Activated naive CD4-positive, alpha-beta T cell treated with anti-CD3 and anti-CD28 coated beads, Interleukin-2, amount 50 U/mL, for 16 hours (primary cell): ENCODE measurements at regions not wholly inside any gene's neighbourhood (a gene's known extent, or its start where the extent isn't known, plus 50 kb on each side); places are given as distances from the start of the nearest gene placed in this dataset.
A peak's percentile ranks its signal among the peaks of the same experiment; 100 is the strongest.
"Not testable (repeated sequence)": the region's sequence is repeated elsewhere in the genome, so short reads cannot be mapped to it uniquely, and the experiment has no call there.

Source experiments
- DNase-seq: peaks from one replicate; pipeline ENCODE4 v3.0.0-alpha.2; 2020

DNA sequence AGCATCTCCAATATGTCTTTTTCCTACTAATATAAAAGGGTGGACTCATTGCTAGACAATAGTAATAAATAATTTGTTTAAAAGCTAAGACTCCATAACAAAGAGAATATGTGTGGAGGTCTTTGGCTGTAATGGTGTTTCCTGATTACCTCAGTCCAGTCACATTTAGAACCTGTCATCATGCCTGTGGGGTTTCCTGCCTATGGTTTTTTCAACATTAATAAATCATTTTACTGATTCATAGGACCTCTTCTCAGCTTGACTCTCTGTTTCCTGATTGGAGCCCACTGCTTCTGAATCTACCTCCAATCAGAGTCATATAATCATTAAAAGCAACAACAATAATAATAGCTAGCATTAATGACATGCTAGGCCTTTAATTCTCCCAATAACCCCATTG, 52.4 kb upstream of the GNAI1 start:
- no peak for DNase-seq

DNA sequence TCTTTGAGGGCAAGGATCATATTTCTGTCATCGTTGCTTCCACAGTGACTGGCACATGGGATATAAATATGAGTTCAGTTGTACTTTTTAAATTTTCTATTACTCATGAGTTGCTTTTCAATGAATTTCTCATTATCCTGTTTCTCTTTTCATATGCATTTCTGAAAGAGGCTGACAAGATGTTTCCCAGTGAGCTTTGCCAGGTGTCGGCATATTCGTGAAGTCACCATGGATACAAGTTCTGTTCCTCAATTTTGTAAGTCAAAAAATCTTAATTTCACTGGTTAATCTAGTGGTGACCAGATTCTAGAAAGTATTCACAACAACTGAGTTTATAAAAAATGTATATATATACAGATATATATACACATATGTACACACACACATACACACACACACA, 55.7 kb upstream of the GNAI1 start:
- no peak for DNase-seq

DNA sequence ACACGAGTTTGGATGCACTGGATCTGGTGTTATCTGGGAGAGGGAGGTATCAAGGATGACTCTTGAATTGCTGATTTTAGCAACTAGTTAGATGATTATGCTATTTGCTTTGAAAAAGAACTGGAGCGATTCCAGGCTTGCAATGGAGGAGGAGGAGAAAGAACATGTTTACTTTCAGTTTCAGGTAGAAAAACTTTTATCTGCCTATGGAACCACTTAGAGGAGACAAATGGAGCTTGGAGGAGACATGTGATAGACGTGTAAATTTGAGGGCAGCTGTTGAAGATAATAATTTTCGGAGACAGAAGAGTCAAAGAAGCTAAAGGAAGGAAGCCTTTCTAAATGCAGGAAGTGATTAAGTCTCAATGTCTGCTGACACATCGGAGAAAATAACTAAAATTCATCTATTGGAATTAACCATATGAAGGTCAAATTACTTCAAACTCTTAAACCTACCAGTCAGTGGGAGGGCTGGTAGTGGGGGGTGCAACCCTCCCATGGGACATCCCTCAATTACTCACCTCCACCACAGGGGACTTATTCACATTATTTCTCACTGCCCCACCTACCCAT, 56.4 kb upstream of the GNAI1 start:
- peak; percentile 18 for DNase-seq

DNA sequence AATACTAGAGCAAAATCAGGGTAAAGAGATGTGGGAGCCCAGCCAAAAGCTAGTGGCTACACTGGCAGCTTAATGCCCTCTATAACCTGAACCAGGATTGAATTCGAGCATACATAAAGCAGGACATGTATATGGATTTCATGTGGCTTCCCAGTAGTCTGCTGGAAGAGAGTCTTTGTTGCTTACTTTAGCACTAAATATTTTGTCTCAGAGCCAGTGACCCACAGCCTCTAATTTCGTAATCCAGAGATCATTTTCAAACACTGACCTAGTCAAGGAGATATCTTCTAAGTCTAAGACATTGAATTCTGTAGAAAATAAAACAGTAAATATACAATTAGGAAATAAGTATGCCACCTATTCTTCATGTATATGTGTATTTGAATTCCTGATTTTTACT, 64.2 kb upstream of the GNAI1 start:
- DNase-seq = no peak

DNA sequence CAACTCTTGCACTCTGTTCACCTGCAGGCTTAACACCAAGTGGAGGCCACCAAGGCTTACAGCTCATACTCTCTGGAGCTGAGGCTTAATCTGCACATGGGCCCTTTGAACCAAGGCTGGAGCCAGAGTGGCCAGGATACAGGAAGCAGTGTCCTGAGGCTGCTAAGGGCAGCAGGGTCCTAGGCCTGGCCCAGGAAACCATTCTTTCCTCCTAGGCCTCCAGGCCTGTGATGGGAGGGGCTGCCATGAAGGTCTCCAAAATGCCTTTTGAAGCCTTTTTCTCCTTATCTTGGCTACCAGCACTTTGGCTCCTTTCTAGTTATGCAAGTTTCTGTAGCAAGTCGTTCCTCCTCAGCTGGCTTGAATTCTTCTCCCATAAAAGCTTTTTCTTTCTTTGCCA, 68.0 kb upstream of the GNAI1 start:
- no peak for DNase-seq

DNA sequence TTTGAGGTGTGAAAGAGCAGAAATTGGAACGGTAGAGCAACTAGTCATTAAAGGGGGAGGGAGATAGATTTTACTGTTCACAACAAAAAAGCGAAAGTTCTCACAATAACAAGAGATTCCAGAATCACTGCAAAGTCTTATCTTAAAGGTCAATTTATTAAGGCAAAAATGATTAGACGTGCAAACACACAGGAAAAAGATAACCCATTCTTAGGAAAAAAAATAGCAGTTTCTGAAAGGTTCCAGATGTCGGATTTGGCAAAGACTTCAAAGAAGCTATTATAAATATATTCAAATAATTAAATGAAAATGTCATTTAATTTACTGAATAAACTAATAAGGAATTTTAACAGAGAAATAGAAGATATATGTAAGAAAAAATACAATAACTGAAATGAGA, 70.8 kb upstream of the GNAI1 start:
- DNase-seq = no peak

DNA sequence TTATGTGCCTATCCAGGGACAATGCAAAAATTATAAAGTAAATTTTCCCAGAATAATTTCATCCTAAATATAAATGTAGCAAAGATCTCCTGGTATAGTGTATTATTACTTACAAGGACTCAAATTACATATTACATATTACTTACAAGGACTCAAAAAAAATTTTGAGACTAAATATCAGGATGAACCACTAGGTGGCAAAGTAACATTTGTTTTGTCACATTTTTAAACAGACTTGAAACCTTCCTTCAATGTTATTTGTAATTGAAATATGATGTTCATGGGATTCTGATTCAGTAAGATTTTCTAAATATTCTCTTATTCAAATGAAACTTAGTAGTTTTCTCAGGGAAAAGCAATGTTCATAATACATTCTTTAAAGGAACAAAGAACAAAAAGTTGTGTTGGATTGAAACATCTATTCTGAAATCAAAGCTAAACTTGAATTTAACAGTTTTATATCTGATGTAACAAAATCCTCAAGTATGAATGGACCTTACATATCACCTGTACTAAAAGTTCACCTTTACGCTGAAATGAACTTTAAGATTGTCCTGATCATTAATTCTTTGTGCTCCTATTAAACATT, 74.3 kb upstream of the GNAI1 start:
- no peak for DNase-seq

DNA sequence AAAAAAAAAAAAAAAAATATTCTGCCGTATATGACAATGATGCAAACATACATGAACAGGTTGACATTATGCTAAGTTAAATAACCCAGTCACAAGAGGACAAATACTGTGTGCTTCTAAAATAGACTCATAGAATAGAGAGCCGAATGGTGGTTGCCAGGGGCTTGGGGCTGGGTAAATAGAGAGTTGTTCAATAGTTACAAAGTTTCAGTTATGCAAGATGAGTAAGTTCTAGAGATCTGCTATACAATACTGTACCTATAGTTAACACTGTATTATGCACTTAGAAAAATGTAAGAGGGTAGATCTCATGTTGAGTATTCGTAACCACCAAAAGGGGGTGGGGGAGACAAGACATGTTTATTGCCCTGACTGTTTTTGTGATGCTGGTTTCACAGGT, 77.1 kb upstream of the GNAI1 start:
- DNase-seq = no peak

DNA sequence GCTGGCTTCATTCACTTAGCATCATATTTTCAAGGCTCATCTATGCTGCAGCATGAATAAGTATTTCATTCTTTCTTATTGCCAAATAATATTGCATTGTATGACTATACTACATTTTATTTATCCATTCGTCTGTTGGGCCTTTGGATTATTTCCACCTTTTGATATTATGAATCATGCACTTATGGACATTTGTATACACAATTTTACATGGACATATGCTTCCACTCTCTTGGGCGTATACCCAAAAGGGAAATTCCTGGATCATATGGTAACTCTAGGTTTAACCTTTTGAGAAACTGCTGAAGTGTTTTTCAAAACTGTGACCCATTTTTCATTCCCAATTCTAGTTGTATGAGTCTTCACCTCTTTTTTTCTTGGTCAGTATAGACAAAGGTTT, 80.3 kb upstream of the GNAI1 start:
- DNase-seq = no peak

DNA sequence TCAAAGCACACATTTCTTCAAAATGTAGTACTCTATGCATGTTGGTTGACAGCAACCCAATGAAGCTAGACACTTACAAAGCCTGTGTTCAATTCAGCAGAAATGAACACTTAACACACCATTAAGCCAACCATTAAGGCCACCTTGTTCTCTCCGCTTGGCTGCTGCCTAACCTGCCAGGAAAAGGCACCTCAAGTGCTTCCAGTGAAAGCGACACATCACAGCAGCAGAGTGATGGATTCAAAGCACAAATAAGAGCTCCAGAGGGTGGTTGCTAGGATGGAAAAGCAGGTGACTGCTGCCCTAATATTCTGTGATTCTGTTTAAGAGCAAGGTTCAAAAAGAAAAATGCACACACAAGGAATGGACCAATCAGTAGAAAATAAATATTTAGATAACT, 81.5 kb upstream of the GNAI1 start:
- DNase-seq = no peak

DNA sequence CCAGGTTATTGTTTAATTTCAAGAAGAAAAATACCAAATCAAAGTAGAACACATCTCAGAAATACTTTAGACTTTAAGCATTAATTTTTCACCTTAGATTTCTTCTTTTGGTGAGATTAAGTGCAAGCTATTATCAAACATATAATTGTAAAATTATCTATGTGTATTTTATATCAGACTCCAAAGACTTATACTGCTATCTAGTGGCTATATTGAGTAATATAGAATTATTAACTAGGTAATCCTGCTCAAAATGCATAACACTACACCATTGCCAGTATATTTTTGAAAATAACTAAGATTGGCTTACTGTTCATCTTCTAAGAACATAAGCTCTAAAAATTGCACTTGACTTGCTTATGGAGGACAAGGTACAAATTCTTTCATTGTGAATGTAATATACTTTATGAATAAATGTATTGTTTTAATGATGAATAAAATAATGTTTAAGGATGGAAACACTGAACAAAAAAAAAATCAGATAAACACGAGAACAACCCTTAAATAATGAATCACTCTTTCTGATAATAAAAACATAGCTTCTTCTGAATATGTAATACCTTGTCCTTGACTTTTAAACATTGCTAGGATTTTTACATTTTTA, 86.7 kb upstream of the GNAI1 start:
- no peak for DNase-seq

DNA sequence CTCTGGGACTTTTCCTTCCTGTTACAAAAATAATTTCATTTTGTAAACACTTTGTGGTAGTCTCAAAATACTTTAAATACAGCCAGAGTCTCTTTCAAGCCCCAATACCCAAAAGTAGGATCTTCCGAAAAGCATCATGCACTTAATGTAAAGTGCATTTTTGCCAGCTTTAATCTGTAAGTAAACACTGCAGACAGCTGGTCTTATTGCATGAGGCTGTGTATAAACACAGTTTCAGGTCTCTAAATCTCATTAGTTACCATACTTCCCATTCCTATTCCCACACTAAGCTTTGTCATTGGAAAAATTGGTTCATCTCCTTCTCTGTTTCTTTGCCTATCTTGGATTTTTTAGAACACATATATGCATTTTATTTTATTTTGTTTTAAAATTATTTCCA, 87.6 kb upstream of the GNAI1 start:
- DNase-seq = no peak

DNA sequence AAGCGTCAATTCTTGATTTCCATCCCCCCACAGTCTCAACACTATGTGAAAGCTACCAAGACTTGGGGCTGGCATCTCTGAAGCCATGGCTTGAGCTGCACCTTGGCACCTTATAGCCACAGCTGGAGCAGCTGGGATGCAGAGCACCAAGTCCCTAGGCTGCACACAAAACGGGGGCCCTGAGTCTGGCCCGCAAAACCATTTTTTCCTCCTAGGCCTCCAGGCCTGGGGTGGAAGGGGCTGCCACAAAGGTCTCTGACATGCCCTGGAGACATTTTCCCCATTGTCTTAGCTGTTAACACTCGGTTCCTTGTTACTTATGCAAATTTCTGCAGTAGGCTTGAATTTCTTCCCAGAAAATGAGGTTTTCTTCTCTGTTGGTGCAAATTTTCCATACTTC, 89.8 kb upstream of the GNAI1 start:
- no peak for DNase-seq

DNA sequence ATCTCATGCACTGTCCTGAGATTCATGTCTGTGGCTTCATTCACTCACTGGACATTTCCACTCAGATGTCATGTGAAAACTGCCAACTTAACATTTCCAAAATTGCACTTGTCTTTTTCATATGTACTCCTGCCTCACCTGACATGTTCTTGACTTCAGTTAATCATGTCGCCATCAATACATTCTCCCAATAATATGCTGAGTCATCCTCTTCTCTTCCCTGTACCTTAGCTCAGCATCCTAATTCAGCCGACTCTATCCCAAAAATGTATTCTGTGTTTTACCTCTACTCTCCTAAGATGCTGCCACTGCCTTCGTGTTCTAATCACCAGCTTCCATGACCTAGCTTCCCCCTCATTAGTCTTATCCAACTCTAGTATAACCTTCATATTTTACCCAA, 93.9 kb upstream of the GNAI1 start:
- DNase-seq = no peak

DNA sequence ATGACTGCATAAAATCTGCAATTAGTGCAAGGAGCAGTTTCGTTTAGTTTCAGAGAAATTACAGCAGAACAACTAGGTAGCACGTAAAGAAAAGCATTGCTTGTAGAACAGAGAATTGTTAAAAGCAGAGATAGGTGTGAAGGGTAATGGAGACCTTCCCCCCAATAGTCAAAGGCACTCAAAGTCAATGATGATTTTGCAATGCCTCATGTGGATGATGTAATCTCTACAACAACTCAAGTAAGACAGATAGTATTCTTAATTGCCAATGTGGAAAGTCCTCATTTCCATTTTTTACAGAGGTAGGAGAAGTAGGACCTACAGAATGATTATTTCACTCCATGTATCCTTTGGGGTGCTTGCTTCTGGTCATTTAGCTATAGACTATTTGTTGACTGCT, 94.3 kb upstream of the GNAI1 start:
- DNase-seq = no peak

DNA sequence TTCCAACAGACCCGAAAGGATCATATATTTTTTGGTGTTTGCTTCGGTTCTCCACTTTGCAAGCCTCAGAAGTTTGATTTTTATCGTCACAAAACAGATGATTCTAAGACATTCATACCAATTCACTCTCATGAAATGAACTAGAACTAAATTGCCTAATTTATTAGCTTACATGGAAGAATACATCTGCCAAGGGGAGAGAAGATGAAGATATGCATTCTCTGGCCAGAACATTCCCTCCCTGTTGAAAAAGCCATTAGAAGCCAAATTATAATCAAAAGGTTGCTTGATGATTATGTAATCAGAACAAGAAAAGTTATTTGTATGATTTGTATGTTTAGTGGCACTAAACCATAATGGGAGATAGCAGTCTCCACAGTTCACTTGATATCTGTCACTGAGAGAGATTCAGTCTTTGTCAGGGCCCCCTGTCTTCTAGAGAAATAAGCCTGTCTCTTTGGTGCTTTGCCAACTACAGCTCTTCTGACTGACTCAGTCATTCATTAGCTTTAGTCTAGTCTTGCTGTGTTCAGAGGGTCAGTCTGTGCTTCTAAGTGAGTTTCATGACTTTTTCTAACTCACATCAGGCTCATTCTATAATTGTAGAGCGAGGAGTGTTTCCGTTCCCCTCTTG, 95.3 kb upstream of the GNAI1 start:
- no peak for DNase-seq

DNA sequence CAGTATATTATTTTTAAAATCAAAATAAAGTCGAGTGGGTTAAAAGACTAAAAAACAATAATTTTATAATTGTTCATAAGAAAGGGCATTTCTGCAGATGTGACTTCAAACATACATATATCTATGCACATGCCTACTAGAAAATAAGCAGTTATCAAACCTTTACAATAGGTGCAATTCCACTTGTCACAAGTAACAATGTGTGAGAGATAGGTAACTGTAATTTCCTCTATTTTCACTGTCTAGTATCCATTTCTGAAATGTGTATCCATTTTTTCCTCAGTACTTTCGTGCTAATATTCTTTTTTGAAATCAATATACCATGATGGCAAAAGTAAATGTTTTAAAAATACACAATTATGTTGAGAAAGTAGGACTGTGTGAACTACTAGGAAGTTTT, 96.9 kb upstream of the GNAI1 start:
- DNase-seq = no peak

DNA sequence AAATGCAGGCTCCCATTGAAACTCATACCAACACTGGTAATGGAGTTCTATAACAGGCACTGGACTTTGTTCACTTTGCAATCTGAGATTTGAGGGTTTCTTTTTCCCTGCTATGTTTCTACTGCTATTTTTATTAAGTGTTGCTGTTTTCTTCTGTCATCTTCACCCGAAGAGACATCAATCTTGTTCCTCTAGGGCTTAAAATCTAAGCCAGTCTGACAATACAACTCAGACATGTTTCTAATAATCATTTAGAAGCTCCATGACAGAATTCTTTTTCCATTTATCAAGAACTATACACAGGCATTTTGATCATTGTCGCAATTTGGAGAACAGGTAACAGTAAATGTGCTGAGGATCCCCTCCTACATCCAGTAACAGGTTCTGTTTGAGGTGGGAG, 98.5 kb upstream of the GNAI1 start:
- no peak for DNase-seq

DNA sequence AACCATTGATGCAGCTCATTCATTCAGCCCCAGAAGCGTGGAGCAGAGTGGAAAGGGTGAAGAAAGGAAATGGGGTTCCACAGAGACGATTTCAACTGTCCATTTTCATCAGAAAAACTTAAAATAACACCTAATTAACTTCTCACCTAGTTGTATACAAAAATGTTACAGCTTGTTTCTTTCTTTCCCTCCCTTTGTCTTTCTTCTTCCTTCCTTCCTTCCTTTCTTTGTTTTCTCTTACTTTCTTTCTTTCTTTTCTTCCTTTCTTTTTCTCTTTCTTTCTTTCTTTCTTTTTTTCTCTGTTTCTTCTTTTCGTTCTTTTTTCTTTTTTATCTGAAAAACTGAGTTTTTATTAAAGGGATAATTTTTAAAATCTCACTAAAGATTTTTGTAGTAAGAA, 105.9 kb upstream of the GNAI1 start:
- no peak for DNase-seq

DNA sequence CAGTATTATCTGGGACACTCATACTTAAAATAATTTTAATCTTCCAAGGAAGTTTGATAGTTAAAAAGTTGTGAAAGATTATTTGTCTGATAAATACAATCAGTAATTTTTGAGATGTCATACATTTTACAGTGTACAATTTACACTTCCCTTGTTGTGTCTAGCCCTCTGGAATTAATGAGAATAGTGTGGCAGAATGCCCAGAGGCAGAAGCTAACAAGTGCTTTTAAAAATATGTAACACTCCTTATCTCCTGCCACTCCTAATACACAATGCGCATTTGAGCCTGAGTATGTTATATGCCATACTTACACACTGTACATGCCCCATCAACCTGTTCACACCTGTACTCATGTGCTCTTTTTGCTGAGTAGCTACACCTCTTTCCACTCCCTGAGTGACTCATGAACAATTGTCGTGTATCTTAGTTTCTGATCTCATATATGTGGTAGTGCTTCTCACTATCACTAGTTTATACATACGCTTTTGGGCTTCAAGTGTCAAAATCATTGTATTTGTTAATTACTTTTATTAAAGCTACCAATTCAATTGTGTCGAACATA, 106.9 kb upstream of the GNAI1 start:
- DNase-seq = no peak

DNA sequence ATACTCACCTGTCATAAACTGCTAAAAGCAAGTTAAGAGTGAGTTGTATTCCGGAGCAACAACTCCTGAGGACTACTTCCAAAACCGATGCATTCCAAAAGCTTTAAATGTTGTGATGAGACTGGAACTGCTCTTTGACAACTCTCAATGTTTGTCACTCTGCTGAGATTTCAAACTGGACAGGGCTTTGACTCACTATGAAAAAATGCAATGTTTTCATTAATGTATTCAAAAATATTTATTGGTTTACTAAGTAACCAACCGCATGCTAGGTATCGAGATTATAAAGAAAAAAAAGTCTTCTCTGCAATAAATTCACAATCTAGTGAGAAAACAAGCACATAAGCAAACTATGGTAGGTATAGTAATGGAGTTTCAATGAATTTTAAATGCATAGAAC, 107.9 kb upstream of the GNAI1 start:
- DNase-seq = no peak

DNA sequence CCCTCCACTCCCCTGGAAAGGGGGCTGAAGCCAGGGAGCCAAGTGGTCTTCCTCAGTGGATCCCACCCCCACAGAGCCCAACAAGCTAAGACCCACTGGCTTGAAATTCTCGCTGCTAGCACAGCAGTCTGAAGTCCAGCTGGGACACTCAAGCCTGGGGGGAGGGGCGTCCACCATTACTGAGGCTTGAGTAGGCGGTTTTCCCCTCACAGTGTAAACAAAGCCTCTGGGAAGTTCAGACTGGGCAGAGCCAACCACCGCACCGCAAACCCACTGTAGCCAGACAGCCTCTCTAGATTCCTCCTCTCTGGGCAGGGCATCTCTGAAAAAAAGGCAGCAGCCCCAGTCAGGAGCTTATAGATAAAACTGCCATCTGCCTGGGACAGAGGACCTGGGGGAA, 114.4 kb upstream of the GNAI1 start:
- not testable (repeated sequence) for DNase-seq

DNA sequence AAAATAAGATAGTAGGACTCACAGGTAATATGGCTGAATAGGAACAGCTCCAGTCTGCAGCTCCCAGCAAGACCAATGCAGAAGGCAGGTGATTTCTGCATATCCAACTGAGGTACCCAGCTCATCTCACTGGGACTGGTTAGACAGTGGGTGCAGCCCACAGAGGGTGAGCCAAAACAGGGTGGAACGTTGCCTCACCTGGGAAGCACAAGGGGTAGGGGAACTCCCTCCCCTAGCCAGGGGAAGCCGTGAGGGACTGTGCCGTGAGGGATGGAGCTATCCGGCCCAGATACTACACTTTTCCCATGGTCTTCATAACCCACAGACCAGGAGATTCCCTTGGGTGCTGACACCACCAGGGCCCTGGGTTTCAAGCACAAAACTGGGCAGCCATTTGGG, 114.8 kb upstream of the GNAI1 start:
- DNase-seq = not testable (repeated sequence)
